NT2/D1 (cell line): ENCODE measurements at regions not wholly inside any gene's neighbourhood (a gene's known extent, or its start where the extent isn't known, plus 50 kb on each side); places are given as distances from the start of the nearest gene placed in this dataset.

Experiments used
- DNase-seq: peaks from one replicate; pipeline ENCODE4 v3.0.0-alpha.2; 2011; ENCODE audit warnings: low read depth, low spot score
- H3K27me3 ChIP-seq: 2 replicates; pipeline ENCODE4 v1.6.0; 2011; ENCODE audit warnings: mild to moderate bottlenecking; ENCODE audit not compliant: insufficient read length, insufficient read depth
- H3K36me3 ChIP-seq: 2 replicates; pipeline ENCODE4 v1.6.1; 2011; ENCODE audit warnings: mild to moderate bottlenecking, low read length, mixed read lengths; ENCODE audit not compliant: insufficient read depth, insufficient read length
- H3K4me1 ChIP-seq: 2 replicates; pipeline ENCODE4 v1.5.1; 2011; ENCODE audit not compliant: insufficient read depth, insufficient read length
- H3K4me3 ChIP-seq: 2 replicates; pipeline ENCODE4 v1.5.1; 2011; ENCODE audit warnings: low read depth; ENCODE audit not compliant: insufficient read length
- H3K9ac ChIP-seq: 2 replicates; pipeline ENCODE4 v1.6.0; 2011; ENCODE audit warnings: low read depth; ENCODE audit not compliant: insufficient read length
- H3K9me3 ChIP-seq: 2 replicates; pipeline ENCODE4 v1.5.1; 2011; ENCODE audit warnings: mild to moderate bottlenecking, low read length; ENCODE audit not compliant: insufficient read depth
- SUZ12 ChIP-seq: IDR thresholded peaks from 2 replicates; pipeline ENCODE4 v1.6.1; 2011; ENCODE audit not compliant: insufficient read length, insufficient read depth; ENCODE audit errors: extremely low read depth
- YY1 ChIP-seq: IDR thresholded peaks from 2 replicates; pipeline ENCODE4 v1.6.1; 2011; ENCODE audit not compliant: insufficient read length, insufficient read depth
- ZNF274 ChIP-seq: IDR thresholded peaks from 2 replicates; pipeline ENCODE4 v1.6.1; 2011; ENCODE audit warnings: mild to moderate bottlenecking, low read depth, low read length

- no peak for TF ChIP-seq SUZ12
- no peak for TF ChIP-seq ZNF274
- TF ChIP-seq YY1 = no peak
- DNase-seq = no peak
- Histone ChIP-seq H3K4me3 (no peak overlapping the region), H3K9ac (no peak overlapping the region), H3K4me1 (no peaks in the 10 kb centered on the region), H3K27me3 (no peaks in the 10 kb centered on the region), H3K36me3 (no peaks in the 10 kb centered on the region), H3K9me3 (no peaks in the 10 kb centered on the region)
Measured at GRCh38 chrX:109936114-109936513, 66.8 kb upstream of the TMEM164 start.

GRCh38 chrX:109936598-109936997 is 66.3 kb upstream of the TMEM164 start:
- no peak for TF ChIP-seq SUZ12
- no peak for TF ChIP-seq YY1
- no peak for TF ChIP-seq ZNF274
- H3K9ac ChIP-seq = no peak overlapping the region
- no peaks in the 10 kb centered on the region for H3K9me3 ChIP-seq
- DNase-seq = no peak
- no peaks in the 10 kb centered on the region for H3K27me3 ChIP-seq
- no peaks in the 10 kb centered on the region for H3K36me3 ChIP-seq
- H3K4me1 ChIP-seq = no peaks in the 10 kb centered on the region
- no peak overlapping the region for H3K4me3 ChIP-seq

- H3K9ac ChIP-seq = no peak overlapping the region
- H3K4me1 ChIP-seq = peaks cover 2% of the 10 kb centered on the region
- no peaks in the 10 kb centered on the region for H3K27me3 ChIP-seq
- TF ChIP-seq YY1 (no peak), ZNF274 (no peak), SUZ12 (no peak)
- no peak for DNase-seq
- no peaks in the 10 kb centered on the region for H3K9me3 ChIP-seq
- no peaks in the 10 kb centered on the region for H3K36me3 ChIP-seq
- H3K4me3 ChIP-seq = no peak overlapping the region
Measured at GRCh38 chrX:109939498-109939897, 63.4 kb upstream of the TMEM164 start.

- TF ChIP-seq ZNF274 = no peak
- TF ChIP-seq YY1 = no peak
- TF ChIP-seq SUZ12 = no peak
- H3K27me3 ChIP-seq = no peaks in the 10 kb centered on the region
- H3K4me1 ChIP-seq = peaks cover 2% of the 10 kb centered on the region
- no peak for DNase-seq
- no peaks in the 10 kb centered on the region for H3K9me3 ChIP-seq
- H3K36me3 ChIP-seq = no peaks in the 10 kb centered on the region
- no peak overlapping the region for H3K4me3 ChIP-seq
- no peak overlapping the region for H3K9ac ChIP-seq
Measured at GRCh38 chrX:109940411-109940810, 62.5 kb upstream of the TMEM164 start.

GRCh38 chrX:109943092-109943739 is 59.7 kb upstream of the TMEM164 start:
- H3K4me3 ChIP-seq = no peak overlapping the region
- H3K27me3 ChIP-seq = no peaks in the 10 kb centered on the region
- TF ChIP-seq ZNF274 (no peak), SUZ12 (no peak), YY1 (no peak)
- no peaks in the 10 kb centered on the region for H3K9me3 ChIP-seq
- H3K9ac ChIP-seq = no peak overlapping the region
- no peaks in the 10 kb centered on the region for H3K36me3 ChIP-seq
- no peak for DNase-seq
- peaks cover 5% of the 10 kb centered on the region for H3K4me1 ChIP-seq

GRCh38 chrX:109943740-109944092 is 59.2 kb upstream of the TMEM164 start:
- DNase-seq = no peak
- Histone ChIP-seq H3K4me3 (no peak overlapping the region), H3K4me1 (peaks cover 5% of the 10 kb centered on the region), H3K9me3 (no peaks in the 10 kb centered on the region), H3K36me3 (no peaks in the 10 kb centered on the region), H3K27me3 (no peaks in the 10 kb centered on the region), H3K9ac (no peak overlapping the region)
- TF ChIP-seq SUZ12 (no peak), YY1 (no peak), ZNF274 (no peak)

- DNase-seq = no peak
- Histone ChIP-seq H3K4me1 (no peaks in the 10 kb centered on the region), H3K9ac (no peak overlapping the region), H3K36me3 (no peaks in the 10 kb centered on the region), H3K9me3 (no peaks in the 10 kb centered on the region), H3K4me3 (no peak overlapping the region), H3K27me3 (no peaks in the 10 kb centered on the region)
- no peak for TF ChIP-seq SUZ12
- TF ChIP-seq ZNF274 = no peak
- no peak for TF ChIP-seq YY1
Measured at GRCh38 chrX:109952050-109952449, 50.9 kb upstream of the TMEM164 start.
